GM12801 (cell line): ENCODE measurements at regions not wholly inside any gene's neighbourhood (a gene's known extent, or its start where the extent isn't known, plus 50 kb on each side); places are given as distances from the start of the nearest gene placed in this dataset.

Experiments
- TF ChIP-seq, protein P1 (sequence below): IDR thresholded peaks from one replicate; pipeline ENCODE4 v1.5.1; 2011; ENCODE audit warnings: control low read depth; ENCODE audit not compliant: insufficient read length; ENCODE audit errors: extremely low read depth

DNA sequence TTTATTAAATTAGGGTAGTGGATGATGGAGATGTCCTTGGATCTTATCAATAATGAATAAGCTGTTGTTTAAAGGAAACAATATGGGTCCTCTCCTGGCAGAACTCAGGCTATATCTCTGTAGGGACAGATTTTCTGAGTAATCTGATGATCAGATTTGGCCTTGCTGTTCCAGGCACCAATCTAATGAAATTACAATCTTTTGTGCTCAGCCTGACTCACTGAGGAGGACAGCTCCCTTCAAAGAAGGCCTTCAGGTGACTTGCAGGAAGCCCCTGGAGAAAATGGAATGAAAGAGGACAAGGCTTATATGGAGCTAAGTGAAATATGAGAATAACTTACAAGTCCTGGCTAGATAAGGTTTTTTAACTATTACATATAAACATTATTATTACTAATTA is 486.4 kb upstream of the SORCS1 start:
- TF ChIP-seq, protein P1, sequence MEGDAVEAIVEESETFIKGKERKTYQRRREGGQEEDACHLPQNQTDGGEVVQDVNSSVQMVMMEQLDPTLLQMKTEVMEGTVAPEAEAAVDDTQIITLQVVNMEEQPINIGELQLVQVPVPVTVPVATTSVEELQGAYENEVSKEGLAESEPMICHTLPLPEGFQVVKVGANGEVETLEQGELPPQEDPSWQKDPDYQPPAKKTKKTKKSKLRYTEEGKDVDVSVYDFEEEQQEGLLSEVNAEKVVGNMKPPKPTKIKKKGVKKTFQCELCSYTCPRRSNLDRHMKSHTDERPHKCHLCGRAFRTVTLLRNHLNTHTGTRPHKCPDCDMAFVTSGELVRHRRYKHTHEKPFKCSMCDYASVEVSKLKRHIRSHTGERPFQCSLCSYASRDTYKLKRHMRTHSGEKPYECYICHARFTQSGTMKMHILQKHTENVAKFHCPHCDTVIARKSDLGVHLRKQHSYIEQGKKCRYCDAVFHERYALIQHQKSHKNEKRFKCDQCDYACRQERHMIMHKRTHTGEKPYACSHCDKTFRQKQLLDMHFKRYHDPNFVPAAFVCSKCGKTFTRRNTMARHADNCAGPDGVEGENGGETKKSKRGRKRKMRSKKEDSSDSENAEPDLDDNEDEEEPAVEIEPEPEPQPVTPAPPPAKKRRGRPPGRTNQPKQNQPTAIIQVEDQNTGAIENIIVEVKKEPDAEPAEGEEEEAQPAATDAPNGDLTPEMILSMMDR = no peak

- TF ChIP-seq, protein P1 = no peak
These were observed 484.7 kb upstream of the SORCS1 start for GRCh38 chr10:107649249-107649648.

DNA sequence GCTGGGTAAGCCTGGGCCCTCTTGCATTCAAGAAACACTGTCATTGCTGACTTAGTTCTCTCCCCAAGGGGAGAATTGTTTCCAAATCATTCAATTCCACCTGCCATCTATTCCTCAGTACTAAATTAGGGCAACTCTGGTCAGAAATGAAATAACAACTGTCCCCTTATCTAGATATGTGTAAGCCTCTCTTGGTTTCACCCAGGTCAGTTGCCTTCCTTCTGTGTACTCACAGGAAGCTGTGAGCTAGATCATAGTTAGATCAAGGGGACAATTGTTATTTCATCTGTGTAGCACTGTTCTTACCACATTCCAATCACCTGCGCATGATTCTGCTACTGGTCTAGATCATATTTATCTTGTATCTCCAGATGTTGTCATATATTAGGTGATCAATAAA is 483.0 kb upstream of the SORCS1 start:
- TF ChIP-seq, protein P1 = no peak

DNA sequence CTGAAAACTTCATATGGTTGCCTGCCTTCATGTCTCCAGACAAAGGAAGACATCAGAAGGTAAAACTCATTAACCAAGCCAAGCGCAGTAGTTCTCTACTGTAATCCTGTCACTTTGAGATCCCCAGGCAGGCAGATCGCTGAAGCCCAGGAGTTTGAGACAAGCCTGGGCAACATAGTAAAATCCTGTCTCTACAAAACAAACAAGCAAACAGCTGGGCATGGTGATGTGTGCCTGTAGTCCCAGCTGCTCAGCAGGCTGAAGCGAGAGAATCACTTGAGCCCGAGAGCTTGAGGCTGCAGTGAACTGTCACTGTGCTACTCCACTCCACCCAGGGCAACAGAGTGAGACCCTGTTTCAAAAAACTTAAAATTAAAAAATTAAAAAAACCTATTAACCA is 467.4 kb upstream of the SORCS1 start:
- TF ChIP-seq, protein P1 = no peak

DNA sequence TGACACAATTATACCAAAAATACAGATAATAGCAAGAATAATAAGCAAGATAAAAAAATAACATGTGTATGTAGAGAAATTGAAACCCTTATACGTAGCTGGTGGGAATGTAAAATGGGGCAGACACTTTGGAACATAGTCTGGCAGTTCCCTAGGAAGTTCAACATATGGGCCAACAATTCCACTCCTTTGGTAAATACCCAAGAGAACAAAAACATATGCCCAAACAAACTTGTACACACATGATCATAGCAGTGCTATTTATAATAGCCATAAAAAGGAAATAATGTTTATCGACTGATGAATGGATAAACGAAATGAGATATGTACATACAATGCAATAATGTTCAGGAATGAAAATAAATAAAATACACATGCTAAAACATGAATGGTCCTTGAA is 462.4 kb upstream of the SORCS1 start:
- TF ChIP-seq, protein P1 = no peak

DNA sequence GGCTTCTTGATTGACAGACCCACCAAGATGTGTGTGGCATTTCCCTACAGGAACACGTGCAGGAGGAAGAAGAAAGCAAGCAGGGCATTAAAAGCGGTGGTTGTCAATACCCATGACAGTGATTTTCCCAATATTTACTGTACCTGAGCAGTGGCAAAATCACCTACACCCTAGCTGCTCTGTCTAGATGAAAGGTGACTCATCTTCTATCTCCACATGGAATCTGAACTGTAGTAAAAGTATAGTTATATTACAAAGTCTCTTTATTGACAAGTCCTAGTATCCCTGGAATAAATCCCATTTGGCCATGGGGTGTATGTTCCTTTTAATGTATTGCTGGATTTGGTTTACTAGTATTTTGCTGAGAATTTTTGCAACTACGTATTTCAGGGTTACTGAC is 458.8 kb upstream of the SORCS1 start:
- TF ChIP-seq, protein P1 = no peak

DNA sequence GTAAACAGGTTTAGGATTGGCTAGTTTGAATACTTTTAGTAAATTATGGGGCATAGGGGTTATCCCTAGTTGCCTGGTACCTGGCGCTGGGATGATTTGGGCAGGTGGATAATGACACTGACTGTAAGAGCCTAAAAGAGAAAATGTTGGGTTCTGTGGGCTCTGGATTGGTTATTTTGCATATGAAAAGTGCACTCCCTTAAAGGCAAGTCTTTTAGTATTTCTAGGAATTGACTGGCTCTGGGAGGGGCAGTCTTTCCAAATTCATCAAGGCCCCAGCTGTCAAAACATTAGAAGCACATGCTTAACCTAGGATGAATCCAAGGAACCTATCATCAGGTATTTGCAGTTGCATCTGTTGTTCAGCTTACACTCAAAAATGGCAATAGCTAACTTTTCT is 454.6 kb upstream of the SORCS1 start:
- TF ChIP-seq, protein P1 = no peak

DNA sequence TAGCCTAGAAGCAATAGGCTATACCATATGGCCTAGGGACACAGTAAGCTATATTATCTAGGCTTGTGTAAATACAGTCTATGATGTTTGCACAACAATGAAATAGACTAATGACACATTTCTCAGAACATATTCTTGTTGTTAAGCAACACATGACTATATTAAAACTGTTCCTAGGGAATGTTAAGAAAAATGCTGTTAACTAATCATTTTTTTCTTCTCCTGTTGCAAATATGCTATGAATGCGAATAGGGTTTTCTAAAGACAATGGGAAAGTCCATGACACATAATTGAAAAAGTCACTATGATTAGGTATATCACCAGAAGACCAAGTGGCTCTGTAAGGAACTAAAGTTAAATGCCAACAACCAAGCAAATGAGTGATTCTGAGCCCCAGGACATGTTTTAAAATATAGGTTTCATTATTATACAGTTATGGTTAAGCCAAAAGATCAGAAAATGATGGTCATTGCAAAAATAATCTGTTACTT is 454.0 kb upstream of the SORCS1 start:
- TF ChIP-seq, protein P1 = no peak
